Activated CD4-positive, alpha-beta T cell treated with anti-CD3 and anti-CD28 coated beads, Interleukin-2, amount 50 U/mL, for 4 hours (primary cell): ENCODE measurements at regions not wholly inside any gene's neighbourhood (a gene's known extent, or its start where the extent isn't known, plus 50 kb on each side); places are given as distances from the start of the nearest gene placed in this dataset.
"Not testable (repeated sequence)": the region's sequence is repeated elsewhere in the genome, so short reads cannot be mapped to it uniquely, and the experiment has no call there.

ENCODE experiments used
- DNase-seq, 2 experiments: peaks; one replicate each; pipeline ENCODE4 v3.0.0-alpha.2; 2020

DNA sequence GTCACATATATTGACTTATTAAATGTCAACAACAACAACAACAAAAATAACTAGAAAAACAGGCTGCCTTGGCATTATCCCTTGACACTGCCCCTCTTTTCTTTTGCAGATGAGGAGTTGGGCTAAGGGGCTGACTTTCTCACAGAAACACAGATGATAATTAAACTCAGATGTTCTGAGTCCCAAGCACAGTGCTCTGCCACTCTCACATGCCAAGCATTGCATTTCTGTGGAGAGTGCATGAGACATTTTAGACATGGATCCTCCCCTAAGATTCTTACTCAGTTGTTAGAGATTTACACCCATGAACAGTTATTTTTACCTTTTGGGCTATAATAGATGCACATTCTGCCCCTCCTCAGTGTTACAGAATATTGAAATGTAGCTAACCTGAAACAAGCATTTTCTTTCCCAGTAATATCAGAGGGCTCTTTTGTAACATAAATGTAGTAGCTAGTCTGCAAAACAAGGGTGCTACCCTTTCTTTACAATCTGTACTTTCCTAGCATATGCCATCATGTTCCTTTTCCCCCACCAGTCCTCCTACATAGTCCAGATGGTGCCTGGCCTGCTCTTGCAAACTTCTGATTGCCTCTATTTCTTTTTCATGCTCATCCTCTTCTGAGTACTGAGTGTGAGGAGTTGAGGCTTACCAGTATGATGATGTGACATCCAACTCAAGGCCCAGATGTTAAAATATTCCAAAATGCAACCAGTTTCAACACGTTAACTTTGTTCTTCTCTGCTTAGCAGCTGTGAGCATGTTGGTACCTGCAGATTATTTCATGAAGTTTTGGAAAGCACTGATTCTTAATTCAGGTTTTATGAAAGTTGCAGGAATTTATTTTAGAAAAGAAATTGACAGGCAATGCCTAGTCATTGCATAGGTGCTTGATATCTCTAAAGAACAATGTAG is 125.0 kb upstream of the ATP2B1 start:
- DNase-seq = no peak

DNA sequence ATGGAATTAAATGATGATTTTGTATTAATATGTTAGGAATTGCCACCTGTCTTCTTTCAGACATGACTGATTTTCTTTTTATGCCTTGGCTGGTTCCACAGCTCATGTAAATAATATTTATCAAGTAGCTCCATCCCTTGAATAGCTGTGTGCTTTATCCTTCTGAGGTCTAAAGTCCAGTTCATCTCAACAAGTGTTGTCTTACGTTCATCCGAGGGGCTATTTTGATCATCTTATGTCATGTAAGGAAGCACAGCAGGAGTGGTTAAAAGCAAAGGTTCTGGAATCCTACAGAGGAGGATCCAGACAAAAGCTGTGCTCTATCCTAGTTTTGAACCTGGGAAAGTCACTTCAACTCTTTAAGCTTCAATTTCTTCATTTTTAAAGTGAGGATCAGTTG is 123.7 kb upstream of the ATP2B1 start:
- DNase-seq = no peak

DNA sequence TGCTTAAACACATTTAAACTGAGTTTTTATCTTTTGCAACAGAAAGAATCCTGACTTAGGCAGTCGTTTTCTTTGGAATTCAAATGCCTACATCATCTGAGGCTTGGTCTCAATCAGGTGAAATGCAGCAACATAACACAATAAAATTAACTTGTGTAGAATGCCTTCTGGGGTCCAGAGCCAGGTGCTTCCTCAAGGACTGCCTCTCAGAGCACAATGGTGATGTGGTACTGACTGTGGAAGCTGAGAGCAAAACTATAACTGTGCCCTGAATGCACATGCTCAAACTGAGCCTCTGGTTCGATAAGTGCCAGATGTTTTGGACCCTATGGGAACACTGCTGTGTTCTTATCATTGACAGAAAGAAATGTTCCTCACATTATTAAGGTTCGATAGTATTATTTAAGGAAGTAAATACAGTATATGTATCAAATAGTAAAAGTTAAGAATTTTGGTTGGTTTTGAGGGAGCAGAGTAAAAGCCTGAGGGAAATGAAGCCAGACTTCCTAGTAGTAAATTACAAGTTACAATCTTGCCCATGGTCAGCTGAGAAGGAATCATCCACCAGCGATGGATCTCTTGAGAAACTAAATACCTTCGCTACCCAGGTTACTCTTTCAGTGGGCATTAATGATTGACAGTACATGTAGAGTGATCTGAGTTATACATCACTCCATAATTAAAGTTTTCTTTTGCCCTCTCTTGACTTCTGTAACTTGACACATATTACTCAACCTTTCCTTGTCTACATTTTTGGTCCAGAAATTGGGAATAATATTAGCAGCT is 122.9 kb upstream of the ATP2B1 start:
- no peak for DNase-seq

DNA sequence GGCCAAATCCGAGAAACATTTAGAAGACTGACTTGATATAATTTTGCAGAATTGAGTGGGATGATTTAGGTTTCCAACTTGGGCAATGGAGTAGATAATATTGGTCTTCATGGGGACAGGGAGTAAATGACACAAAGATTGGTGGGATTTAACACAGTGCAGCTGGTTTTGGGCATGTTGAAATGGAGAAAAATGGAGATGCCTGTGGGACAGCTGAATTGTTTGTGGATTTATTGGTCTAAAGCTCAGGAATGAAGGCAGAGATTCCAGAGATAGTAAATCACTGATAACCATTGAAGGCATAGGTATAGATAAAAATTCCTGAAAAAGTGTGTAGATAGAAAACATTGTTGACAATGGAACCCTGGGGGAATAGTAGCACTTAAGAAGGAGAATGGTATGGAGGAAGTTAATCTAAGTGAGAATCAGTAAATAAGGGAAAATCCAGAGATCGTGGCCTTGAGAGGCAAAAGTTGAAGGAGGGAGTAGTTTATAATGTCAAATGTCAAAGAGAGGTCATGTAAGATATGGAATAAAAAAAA is 120.9 kb upstream of the ATP2B1 start:
- DNase-seq = no peak

DNA sequence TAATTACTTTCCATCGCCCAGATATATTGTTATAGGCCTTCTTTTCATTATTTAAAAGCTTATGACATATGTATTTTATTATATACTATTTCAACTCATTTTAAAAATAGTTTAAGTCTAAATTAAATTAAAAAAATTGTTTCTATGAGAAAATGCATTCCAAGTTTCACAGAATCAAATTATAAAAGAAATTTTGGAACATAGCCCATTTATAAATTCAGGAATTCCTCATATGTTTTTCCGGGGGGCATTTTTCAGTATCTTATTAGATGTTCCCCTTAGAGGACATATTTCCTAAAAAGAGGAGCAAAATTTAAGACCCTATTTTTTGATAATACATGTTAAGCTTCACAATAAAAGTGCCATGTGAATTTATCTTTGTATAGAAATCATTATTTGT is 119.9 kb upstream of the ATP2B1 start:
- DNase-seq = no peak

DNA sequence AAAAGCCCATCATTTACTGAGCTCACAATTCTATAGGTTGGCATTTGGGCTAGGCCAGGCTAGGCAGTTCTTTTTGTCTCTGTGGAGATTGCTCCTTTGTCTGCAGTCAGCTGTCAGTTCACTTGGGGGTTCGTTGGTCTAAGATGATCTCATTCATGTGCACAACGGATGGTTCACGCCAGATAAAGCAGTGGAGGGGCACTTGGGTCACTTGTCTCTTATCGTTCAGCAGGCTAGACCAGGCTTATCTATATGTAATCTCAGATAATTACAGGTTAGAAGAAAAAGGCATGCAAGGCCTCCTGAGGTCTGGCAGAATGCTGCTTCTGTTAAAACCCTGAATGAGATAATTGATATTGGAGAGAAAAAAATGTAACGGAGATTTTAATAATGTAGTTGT is 119.0 kb upstream of the ATP2B1 start:
- DNase-seq = no peak

DNA sequence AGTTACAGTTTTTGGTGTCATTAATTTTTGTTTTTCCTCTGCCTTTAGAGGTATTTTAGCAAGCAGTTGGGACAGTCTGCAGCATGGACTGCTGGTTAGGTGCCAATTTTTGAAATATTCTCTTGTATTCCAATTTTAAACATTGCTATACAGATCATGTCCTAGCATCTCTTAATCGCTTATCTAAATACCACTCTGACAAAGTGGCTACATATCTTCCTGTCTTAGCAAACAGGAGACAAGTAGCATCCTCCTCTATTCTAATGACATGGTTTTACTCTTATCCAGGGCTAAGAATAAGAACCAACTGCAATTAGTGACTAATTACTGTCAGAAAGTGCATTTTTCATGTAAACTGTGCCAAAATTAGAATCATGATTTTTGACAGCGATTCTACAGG is 117.8 kb upstream of the ATP2B1 start:
- DNase-seq = no peak

DNA sequence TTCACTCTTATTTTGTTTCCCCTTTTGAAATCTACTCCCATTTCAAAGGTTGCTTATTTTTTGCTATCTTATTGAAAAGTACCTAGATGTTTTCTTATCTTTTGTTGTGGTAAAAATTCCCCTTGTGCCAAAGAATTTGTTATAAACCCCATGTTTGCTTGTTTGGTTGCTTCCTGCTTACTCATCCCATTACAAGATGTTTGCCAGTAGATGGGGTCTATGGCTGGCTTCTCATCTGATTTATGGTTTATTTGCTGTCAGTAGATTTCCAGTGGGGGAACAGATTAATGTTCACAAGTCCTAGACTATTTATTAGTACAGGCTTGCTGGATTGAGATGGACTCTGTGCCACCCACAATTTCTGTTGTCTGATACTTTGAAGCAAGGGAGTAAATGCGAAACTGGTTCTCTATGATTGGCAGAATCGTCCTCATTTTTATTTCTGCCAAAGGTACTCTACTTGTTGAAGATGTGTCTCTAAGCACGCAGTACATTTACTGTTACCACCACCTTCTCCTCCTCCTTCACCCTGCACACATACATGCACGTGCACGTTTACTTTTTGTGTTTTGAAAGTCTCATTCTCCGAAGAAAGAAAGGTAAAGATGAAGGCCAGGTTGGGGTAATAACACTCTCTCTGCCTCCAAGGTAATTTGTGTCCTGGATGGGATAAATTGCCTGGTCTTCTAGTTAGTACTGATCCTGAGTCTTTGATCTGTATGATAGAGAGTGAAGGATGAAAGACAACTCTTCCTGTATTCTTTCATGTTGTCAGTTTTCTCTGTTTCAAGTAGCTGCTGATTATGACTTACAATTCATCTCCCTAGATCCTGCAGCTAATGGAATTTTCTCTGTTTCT is 117.2 kb upstream of the ATP2B1 start:
- no peak for DNase-seq

DNA sequence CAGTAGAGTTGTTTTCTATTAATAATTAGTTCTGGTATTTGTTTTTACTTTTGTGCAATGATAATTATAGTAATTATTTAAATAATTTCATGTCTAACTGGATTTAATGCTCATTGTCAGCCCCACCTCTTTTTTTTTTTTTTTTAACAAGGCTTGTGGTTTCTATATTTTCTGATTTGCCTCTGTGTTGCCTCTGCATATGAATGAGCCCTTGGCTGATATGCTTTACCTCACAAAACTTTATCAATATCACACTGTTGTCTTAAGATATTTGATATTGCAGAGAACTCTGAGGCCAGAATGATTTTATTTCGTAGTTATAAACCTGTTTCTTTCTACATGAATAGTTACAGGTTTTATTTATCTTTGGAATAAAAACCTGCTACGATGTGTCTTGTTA is 116.2 kb upstream of the ATP2B1 start:
- no peak for DNase-seq

DNA sequence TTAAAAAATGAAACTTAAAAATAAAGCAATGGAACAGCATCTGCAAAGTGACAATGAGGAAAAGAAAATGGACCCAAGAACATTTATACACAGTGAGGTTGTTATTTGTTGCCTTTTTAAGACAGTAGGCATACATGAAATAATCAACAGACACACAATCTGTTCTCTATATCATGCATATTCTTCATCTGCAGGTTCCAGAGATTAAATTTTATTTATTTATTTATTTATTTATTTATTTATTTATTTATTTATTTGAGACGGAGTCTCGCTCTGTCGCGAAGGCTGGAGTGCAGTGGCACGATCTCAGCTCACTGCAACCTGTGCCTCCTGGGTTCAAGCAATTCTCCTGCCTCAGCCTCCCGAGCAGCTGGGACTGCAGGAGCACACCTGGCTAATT is 114.4 kb upstream of the ATP2B1 start:
- DNase-seq = not testable (repeated sequence)

DNA sequence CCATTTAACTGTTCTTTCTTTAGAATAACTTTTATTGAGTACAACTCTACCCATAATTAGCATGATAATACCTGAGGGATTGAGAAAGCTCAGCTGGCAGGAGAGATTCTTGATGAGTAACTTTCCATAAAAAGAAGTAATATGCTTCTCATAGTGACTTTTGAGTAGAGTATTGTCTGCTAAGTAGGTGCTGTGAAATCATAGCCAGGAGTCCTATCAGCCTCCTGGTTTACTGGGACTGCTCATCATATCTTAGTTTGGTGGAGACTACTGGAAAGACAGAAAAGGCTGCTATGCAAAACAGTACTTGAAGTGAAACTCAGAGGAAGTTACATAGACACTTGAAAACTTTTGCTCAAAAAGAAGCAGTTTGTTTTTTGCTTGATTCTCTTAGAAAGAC is 113.3 kb upstream of the ATP2B1 start:
- no peak for DNase-seq

DNA sequence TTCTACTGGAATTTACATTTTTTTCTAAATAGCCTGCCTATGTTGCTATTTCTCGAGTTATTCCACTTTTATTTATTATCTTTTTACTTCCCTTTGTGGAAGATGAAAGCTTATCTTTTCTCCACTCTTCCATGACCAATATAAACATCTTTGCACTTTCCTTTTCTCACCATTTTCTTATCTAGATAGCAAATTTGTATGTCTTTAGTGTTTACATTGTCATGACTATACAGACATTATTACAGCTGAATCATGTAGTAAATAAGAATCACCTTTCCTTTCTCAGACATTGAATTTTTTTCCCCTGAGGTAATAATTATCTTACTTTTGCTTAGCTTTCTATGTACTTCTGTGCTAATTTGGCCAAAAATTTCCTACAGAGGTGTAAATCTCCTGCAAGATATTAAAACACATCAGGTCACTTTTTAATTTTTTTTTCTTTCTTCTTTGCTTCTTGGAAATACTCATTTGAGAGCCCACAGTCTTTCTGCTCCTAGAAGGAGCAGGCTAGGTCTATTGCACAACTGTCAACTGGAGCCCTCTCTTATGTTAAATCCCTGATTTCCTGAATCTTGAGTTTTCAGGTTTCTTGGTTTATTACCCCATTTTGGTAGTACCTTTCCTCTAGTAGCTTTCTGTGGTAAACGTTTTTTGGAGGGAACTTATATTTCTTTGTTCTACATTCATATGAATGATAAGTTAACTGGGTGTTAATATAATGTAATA is 109.0 kb upstream of the ATP2B1 start:
- no peak for DNase-seq

DNA sequence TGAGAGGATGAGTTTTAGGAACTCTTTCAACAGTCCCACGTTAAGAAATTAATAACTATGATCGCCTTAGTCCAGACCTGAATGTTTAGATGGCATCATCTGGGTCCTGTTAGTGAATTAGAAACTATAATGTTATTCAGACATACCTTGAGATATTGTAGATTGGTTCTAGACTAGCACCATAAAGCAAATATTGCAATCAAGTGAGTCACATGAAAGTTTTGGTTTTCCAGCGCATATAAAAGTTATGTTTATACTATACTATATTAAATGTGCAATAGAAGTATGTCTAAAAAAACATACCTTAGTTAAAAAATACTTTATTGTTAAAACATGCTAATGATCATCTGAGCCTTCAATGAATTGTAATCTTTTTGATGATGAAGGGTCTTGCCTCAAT is 106.6 kb upstream of the ATP2B1 start:
- no peak for DNase-seq

DNA sequence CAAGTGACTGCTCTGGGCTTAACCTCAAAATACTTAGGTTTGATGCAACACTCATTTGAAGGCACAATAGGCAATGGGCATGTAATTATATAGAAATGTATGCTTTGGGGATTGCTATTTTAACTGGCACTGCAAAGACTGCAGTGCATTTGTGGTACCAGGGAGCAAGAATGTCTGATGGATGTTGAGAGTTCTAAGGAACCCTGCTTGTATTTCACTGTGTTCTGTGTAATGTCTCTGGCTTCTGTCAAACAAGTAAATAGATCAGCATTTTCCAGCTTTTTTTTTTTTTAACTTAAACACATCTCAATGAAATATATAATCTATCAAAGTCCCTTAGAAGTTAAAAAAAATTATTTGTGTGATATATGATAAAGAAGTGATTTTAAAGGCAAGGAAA is 94.8 kb upstream of the ATP2B1 start:
- no peak for DNase-seq

DNA sequence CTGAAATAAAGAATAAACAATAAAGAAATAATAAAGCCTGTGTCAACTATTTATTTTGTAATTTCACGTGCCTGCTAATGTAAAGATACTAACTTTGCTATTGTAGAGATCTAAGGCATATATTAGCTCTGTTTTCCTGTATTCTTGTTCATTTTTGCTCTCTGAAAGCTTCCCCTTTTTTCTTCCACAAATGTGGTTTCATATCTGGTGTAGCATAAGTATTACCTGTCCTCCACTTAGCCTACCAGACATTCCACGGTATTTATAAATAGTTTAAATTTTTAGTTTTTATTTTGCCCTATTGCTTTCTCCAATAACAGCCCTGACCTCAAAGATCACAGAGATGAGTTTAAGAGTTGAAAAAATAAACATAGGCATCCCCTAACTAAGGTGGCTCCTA is 92.6 kb upstream of the ATP2B1 start:
- DNase-seq = no peak

DNA sequence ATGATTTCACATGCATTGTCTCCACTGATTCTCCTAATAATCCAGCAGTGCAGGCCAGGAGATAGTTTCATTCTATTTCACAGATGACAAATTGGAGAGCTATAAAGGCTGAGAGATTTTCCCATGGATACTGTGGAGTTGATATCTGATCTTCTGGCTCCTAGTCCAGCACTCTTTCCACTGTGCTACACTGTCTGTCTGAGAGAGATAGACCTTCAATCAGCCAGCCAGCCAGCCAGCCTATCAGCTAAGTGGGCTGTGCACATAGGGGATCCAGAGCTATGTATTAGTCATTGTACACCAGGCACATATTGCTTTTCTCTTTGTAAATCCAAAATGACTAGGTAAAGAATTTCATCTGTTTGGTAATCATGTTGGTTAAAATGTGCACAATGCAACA is 91.8 kb upstream of the ATP2B1 start:
- DNase-seq = no peak

DNA sequence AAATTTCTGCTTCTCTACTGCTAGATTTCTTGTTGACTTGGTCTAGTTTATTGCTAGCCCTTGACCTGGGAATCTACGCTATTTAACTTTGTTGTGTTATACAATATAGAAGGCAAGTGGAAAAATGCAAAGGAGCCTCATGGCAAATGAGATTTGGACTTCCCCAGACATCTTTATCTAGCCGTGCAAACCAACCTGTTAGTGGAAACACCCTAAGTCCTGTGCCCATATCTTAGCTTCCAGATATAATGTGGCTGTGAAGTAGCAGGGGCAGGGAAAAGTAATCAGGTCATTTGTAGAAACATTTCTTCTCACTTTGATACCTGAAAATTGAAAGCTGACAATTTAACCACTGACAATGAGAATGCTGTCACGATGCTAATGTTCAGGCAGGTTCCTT is 90.7 kb upstream of the ATP2B1 start:
- DNase-seq = no peak

DNA sequence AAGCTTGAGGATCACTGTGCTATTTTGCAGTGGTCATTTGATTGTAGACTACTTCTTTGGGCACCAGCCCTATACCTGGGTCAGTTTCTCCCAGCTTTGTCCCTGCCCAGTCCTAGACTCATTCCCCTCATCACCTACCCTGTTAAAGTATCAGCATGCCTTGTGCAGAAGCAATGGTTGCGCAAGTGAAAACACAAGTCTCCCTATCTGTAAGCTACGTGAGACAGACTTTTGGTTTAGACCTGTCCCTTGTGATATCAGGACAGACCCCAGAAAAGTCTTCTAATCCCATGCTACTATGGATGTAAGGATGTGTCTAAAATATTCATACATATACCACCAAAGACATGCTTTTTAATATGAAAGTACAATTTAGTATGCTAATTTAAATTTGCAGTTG is 88.8 kb upstream of the ATP2B1 start:
- no peak for DNase-seq

DNA sequence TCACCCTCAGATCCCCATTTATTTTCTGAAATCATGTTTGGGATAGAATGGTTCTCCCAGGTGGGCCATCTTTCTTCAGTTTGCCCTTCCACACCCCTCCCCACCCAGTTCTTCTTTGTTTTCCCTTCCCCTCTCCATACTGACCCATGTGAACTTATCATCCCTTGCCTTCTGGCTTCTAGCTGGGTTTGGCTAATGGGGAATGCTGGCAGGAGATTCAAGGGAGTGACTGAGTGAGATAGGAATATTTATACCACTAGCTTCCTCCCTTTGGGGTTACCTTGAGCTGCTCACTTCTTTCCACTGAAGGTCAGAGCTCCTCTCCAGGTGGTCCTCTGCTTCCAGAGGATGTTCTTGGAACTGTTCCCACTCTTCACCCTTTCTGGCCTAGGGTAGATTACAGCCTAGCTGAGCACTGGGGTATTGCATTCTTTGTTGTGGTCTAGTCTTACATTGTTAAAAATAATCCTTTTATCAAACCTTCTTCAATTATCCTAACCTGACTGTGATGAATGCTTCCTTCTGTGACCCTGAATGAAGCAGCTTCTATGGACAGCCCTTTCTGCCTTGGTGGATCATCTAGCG is 88.3 kb upstream of the ATP2B1 start:
- no peak for DNase-seq

DNA sequence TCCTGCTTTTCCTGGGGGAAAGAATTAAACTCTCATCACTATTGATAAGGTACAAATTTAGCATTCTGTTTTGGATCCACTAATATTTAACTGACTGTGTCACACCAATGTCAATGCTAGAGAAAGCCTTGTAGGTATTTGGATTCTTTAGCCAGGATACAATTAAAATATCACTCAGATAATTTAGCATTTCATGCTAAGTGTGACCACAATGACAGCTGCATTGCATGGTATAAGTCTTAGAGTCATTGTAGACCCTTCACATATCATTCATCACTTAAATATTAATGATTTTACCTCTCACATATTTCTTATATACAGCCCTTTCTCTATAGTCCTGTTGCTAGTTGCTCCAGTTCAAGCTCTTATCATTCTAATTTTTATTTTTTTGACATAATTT is 85.3 kb upstream of the ATP2B1 start:
- DNase-seq = no peak

DNA sequence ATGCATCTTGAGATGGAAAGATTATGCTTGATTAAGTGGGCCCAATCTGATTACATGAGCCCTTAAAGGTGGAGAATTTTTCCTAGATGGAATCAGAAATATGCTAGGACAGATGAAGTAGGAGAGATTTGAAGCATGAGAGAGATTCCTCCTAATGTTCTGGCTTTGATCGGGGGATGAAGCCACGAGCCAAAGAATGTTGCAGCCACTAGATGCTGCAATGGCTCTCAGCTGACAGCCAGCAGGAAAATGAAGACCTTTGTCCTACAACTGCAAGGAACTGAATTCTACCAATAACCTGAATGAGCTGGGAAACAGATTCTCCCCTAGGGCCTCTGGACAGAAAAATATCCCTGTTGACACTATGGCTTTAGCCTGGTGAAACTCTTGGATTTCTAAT is 82.6 kb upstream of the ATP2B1 start:
- no peak for DNase-seq

DNA sequence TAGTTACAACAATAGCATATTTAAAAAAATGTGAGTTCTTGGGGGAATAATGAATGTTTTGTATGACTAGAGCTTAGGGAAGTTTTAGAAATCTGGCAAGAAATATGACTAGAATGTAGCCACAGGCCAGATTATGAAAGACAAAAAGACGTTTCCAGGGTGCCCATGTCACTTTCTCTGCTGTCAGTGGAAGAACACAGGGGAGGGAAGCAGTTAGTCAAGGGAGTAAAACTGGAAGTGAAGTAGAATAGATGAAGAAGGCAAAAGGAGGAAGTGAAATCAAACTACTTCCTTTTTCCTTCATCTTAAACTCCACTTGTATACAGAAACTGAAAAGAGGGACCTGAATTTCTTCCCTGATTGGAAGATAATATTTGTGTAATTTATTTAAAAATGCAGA is 81.2 kb upstream of the ATP2B1 start:
- no peak for DNase-seq
